ENCODE measurements at regions not wholly inside any gene's neighbourhood (a gene's known extent, or its start where the extent isn't known, plus 50 kb on each side); places are given as distances from the start of the nearest gene placed in this dataset.

DNA sequence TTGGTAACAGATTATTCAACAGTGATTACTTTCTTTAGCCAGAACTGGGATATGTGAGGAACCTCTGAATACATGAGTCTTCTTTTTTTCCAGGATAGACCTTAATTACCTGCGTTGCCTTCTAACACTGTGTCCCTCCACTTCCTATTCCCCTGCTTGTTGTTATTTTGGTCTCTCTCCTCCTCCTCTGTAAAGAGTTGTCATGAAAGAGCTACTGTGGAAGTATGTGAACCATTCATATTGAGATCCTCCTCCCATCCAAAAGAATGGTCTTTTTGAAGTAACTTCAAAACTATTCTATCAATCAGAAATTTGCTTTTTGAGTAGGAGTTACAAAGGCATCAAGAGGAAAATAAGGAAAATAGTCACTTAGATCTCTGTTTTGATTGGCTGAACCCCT is 420.0 kb upstream of the TENM3 start:
- TF ChIP-seq CTCF (IDR thresholded peaks at IDR 0.05) (no peak), POLR2A (IDR thresholded peaks at IDR 0.05) (no peak)
